Ishikawa (cell line): ENCODE measurements at regions not wholly inside any gene's neighbourhood (a gene's known extent, or its start where the extent isn't known, plus 50 kb on each side); places are given as distances from the start of the nearest gene placed in this dataset.

Experiments
- CREB1 ChIP-seq: IDR thresholded peaks from 2 replicates; pipeline ENCODE4 v1.6.1; 2012; ENCODE audit warnings: low read depth
- MAX ChIP-seq: IDR thresholded peaks from 2 replicates; pipeline ENCODE4 v1.6.1; 2012
- REST ChIP-seq: IDR thresholded peaks from 2 replicates; pipeline ENCODE4 v1.6.1; 2012; ENCODE audit warnings: low read depth, mild to moderate bottlenecking
- TCF12 ChIP-seq: IDR thresholded peaks from 2 replicates; pipeline ENCODE4 v1.6.1; 2012; ENCODE audit warnings: low read depth
- YY1 ChIP-seq: IDR thresholded peaks from 2 replicates; pipeline ENCODE4 v1.6.1; 2012; ENCODE audit warnings: low read depth

- TF ChIP-seq TCF12 (no peak), REST (no peak), CREB1 (no peak), YY1 (no peak), MAX (no peak)
These were observed 757.1 kb downstream of the LIG4 start for GRCh38 chr13:107458269-107458668.
